Epithelial cell of proximal tubule (primary cell): ENCODE measurements at regions not wholly inside any gene's neighbourhood (a gene's known extent, or its start where the extent isn't known, plus 50 kb on each side); places are given as distances from the start of the nearest gene placed in this dataset.

Source experiments
- DNase-seq: peaks from one replicate; pipeline ENCODE4 v3.0.0-alpha.2; 2011; ENCODE audit warnings: low read depth
- H3K4me3 ChIP-seq: 2 replicates; pipeline ENCODE4 v1.5.1; 2011; ENCODE audit warnings: low read depth, mild to moderate bottlenecking, low read length
- TF ChIP-seq, protein P1 (sequence below): conservative IDR thresholded peaks from 2 replicates; pipeline ENCODE4 v1.5.1; 2012; ENCODE audit warnings: low read depth, mild to moderate bottlenecking, low read length

- no peak overlapping the region for H3K4me3 ChIP-seq
- TF ChIP-seq, protein P1, sequence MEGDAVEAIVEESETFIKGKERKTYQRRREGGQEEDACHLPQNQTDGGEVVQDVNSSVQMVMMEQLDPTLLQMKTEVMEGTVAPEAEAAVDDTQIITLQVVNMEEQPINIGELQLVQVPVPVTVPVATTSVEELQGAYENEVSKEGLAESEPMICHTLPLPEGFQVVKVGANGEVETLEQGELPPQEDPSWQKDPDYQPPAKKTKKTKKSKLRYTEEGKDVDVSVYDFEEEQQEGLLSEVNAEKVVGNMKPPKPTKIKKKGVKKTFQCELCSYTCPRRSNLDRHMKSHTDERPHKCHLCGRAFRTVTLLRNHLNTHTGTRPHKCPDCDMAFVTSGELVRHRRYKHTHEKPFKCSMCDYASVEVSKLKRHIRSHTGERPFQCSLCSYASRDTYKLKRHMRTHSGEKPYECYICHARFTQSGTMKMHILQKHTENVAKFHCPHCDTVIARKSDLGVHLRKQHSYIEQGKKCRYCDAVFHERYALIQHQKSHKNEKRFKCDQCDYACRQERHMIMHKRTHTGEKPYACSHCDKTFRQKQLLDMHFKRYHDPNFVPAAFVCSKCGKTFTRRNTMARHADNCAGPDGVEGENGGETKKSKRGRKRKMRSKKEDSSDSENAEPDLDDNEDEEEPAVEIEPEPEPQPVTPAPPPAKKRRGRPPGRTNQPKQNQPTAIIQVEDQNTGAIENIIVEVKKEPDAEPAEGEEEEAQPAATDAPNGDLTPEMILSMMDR: no peak
- no peak for DNase-seq
Measured at GRCh38 chrX:9147086-9147485, 113.2 kb upstream of the FAM9B start.

- TF ChIP-seq, protein P1: no peak
- no peak for DNase-seq
Measured at GRCh38 chrX:9147726-9148125, 113.8 kb upstream of the FAM9B start.

DNA sequence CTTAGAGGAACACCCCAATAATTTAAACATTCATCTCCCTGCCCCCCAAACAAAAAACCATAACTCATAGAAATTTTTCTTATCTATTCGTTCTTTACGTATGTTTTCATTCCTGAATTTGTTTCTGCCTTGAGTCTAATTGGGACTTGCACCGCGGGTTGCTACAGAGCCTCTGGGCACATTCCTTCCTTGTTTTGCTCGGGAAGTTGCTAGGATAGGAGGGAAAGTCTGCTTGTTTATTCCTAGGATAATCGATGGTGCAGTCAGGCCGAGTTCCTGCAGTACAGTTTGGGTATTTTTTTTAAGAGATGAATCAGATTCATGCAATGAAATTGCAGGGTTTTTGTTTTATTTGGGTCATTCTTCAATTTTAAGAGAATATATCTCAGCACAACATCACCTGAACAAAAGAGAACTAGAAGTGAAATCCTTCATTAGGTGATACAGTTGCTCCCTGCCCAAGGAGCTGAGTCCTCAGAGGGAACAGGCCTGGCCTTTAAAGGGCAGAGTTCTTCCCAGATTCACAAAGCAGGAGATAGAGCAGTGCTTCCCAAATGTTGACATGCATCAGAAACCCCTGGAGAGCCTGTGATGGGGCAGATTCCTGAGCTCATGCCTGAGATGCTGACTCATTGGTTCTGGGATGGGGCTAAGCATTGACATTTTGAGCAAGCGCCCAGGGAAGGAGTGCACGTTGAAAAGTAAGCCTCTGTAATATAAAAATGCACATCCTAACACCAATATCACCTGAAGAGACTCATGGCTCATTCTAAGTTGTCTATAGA is 114.9 kb upstream of the FAM9B start:
- TF ChIP-seq, protein P1: no peak
- no peak overlapping the region for H3K4me3 ChIP-seq
- no peak for DNase-seq

More at GRCh38 chrX:9147726-9148125, 113.8 kb upstream of the FAM9B start:
- no peak overlapping the region for H3K4me3 ChIP-seq

DNA sequence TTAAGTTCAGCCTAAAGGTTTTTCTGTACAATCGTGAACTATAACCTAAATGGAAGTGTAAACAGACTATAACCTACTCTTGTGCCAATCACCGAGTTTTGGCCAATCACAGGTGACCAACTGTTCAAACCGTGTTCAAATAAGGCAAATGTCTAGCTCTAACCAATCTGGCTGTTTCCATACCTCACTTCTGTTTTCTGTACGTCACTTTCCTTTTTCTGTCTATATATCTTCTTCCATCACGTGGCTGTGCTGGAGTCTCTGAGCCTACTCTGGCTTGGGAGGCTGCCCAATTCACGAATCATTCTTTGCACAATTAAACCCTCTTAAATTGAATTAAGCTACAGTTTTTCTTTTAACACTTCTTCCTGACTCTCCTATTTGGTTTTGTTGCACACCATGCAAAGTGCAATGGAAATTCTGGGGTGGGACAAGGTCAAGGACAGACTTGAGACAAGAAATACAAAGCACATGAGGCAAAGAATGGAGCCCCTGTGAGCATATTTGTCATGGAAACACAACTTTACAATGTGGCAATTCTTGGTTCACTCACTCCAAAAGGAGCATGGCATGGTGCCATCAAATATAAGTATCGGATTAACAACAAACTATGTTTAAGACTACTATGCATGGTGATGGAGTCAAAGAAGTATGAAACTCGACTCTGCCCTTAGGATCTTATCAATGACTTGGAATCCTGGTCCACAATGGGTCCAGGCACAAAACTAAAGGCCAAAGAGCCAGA is 115.7 kb upstream of the FAM9B start:
- TF ChIP-seq, protein P1: no peak
- no peak for DNase-seq
- no peak overlapping the region for H3K4me3 ChIP-seq

GRCh38 chrX:9151772-9152307 is 117.9 kb upstream of the FAM9B start:
- no peak overlapping the region for H3K4me3 ChIP-seq
- TF ChIP-seq, protein P1: no peak
- DNase-seq: no peak

GRCh38 chrX:9153300-9153699 is 119.4 kb upstream of the FAM9B start:
- no peak overlapping the region for H3K4me3 ChIP-seq
- TF ChIP-seq, protein P1: no peak
- DNase-seq: no peak
